Hepatocyte (in vitro differentiated cells): ENCODE measurements at regions not wholly inside any gene's neighbourhood (a gene's known extent, or its start where the extent isn't known, plus 50 kb on each side); places are given as distances from the start of the nearest gene placed in this dataset.

Experiments
- CTCF ChIP-seq: fragments of 200-600 bp; sonication (generic); IDR thresholded peaks from 2 replicates; pipeline ENCODE4 v1.5.1; 2016; ENCODE audit warnings: antibody characterized with exemption, mild to moderate bottlenecking; ENCODE audit not compliant: poor library complexity
- EZH2 ChIP-seq: fragments of 200-600 bp; sonication (generic); IDR thresholded peaks from 2 replicates; pipeline ENCODE4 v1.6.1; 2016; ENCODE audit warnings: antibody characterized with exemption, mild to moderate bottlenecking, borderline replicate concordance
- EZH2phosphoT487 ChIP-seq: fragments of 200-600 bp; sonication (generic); IDR thresholded peaks from one replicate; pipeline ENCODE4 v1.6.1; 2018; ENCODE audit warnings: antibody characterized with exemption, mild to moderate bottlenecking, low read depth, moderate library complexity; ENCODE audit not compliant: unreplicated experiment, severe bottlenecking

- TF ChIP-seq EZH2 (no peak), CTCF (no peak), EZH2phosphoT487 (no peak)
Observed at GRCh38 chr5:96235008-96235910, 197.8 kb downstream of the PCSK1 start.
